Cardiac septum (tissue), 1 donor: ENCODE measurements at regions not wholly inside any gene's neighbourhood (a gene's known extent, or its start where the extent isn't known, plus 50 kb on each side); places are given as distances from the start of the nearest gene placed in this dataset.
A peak's percentile ranks its signal among the peaks of the same experiment; 100 is the strongest.
"Not testable (repeated sequence)": the region's sequence is repeated elsewhere in the genome, so short reads cannot be mapped to it uniquely, and the experiment has no call there.

ENCODE experiments used
- DNase-seq: peaks from one replicate; pipeline ENCODE4 v3.0.0-alpha.2; 2020; ENCODE audit warnings: low spot score
- intact Hi-C: fragments of 100-400 bp; cut with DNase I; formaldehyde crosslinking; loops from one replicate; pipeline ENCODE4 v1.14.0; 2022
- donor health status: DM: no; HTN: no; CAD: no.

DNA sequence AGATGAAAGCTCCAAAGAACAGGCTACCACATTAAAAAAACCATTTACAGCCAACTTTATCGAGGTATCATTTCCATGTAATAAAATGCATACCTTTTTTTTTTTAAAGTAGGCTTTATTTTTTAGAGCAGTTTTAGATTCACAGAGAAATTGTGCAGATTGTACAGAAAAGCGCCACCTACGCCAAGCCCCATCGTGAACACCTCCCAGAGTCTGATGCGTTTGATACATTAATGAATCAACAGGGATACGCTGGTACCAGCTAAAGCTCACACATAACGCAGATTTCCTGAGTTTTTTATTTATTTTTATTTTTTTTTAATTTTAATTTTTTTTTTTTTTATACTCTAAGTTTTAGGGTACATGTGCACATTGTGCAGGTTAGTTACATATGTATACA, 129.9 kb downstream of the KIF26A start:
- no peak for DNase-seq
- intact Hi-C loops = no loop called here

DNA sequence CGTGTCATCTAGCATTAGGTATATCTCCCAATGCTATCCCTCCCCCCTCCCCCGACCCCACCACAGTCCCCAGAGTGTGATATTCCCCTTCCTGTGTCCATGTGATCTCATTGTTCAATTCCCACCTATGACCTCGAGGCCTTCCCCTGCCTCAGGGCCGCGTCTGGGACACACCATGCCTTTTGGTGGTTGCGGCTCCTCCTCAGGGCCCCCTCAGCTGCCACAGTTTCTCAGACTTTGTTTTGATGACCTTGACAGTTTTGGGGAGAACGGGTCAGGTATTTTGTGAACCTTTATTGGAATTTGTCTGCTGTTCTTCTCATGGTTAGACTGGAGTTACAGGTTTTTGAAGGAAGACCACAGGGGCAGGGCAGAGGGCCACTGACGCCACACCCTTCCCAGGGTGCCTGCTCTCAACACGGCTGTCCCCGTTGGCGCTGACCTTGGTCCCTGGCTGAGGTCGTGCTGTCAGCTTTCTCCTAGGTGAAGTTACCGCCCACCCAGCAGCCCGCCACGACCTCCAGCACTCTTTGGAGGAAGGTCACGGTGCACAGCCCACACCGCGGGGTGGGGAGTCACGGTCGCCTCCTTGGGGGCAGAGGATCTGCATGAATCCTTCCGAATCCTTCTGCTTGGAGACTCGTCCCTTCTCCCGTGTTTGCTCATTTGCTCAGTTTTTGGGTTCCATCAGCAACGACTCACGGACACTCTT, 130.5 kb downstream of the KIF26A start:
- intact Hi-C loops = no loop called here
- DNase-seq = peak; percentile 70

DNA sequence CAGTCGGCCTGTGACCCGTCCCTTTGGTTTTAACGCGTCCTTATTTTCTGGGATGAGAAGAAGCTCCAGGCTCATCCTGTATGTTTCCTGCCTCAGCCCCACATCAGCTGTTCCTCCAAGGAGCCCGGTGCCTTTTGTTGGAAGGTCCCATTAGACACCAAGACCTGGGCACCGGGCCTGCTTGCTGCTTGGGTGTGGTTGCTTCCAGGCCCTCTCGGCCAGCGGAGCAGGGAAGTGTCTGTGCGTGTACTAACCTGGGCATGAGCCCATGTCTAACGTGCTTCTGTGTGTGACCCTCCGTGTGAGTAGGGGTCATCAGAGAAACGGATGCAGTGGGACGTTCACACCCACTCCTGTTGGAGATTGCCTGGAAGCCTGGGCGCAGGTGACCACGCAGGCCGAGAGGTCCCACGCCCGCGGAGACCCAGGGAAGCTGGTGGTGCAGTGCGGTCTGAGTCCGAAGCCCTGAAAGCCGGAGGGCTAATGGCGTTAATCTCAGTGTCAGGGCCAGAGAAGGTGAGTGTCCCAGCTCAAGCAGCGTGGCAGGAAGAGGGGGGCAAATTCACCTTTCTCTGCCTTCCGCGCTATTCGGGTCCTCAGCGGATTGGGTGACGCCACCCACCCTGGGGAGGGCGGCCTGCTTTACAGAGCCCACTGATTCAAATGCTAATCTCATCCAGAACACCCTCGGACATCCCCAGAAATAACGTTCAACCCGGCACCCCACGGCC, 131.3 kb downstream of the KIF26A start:
- DNase-seq = peak; percentile 46
- intact Hi-C loops = not testable (repeated sequence)

DNA sequence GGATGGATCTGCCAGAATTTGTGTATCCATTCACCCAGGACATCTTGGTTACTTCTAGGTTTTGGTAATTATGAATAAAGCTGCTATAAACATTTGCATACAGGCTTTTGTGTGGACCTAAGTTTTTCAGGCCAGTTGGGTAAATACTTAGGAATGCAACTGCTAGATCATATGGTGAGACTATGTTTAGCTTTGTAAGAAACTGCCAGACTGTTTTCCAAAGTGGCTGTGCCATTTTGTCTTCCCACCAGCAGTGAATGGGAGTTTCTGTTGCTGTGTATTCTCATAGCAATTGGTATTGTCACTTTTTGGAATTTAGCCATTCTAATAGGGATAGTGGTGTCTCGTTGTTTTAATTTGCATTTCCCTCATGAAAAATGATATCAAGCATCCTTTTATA, 133.0 kb downstream of the KIF26A start:
- DNase-seq = no peak
- intact Hi-C loops = no loop called here

DNA sequence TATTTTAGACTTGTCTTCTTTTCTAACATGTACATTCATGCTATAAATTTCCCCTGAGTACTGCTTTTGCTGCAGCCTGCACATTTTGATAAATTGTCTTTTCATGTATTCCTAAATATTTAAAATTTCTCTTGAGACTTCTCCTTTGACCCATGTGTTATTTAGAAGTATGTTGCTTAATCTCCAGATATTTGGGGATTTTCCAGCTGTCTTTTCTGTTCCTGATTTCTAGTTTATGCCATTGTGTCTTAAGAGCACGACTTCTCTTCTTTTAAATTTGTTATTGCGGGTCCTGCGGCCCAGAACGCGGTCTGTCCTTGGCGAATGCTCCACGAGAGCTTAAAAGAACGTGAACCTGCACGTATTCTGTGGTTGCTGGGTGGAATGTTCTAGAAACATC, 136.4 kb downstream of the KIF26A start:
- intact Hi-C loops = no loop called here
- peak; percentile 17 for DNase-seq

DNA sequence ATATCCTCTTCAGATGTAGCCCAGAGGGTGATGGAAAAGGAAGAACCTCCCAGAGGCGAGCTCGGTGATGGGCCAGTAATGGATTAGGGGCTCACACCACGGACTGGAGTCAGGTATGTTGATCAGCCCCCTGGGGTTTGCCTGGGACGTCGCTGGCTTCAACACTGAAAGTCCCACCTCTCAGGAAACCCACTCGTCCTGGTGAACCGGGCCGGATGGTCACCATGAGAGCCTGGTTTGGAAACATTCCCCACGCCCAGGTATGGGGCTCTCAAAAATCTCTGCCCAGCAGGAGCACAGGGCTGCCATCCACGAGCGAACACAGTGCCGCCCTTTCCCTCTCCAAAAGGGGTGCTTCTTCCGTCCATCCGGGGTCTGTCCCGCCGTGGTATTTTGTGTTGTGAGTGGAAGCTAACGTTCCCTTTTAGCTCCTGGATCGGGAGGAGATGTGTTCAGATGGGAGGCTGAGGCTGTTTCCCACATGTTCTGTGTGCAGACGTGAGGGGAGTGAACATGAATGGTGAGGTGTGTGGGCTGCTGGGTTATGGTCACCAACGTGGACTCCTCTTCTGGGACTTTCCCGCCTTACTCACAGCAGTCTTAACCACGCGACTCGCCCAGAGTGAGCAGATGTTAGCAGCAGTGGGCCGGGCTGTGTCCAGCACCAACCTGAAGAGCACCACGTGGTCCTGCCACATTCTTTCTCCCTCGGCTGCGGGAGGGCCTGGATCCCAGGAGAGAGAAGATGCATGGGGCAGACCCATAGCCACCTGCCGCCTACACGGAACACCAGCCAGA, 139.2 kb downstream of the KIF26A start:
- intact Hi-C loops = no loop called here
- DNase-seq = peak; percentile 54

DNA sequence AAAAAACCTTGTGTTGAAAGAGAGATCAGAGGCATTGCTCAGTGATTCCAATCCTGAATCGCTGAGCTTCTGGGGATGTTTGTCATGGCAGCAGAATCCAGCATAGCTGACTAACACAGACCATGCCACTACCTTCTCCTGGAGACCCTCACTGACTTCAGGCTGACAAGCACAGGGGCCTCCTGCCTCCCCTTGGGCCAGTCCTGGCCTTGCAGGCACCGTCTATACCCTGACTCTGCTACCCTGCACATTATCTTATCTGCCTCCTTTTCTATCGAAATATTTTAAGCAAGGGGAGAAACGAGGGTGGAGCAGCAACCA, 139.8 kb downstream of the KIF26A start:
- intact Hi-C loops = no loop called here
- peak; percentile 50 for DNase-seq

DNA sequence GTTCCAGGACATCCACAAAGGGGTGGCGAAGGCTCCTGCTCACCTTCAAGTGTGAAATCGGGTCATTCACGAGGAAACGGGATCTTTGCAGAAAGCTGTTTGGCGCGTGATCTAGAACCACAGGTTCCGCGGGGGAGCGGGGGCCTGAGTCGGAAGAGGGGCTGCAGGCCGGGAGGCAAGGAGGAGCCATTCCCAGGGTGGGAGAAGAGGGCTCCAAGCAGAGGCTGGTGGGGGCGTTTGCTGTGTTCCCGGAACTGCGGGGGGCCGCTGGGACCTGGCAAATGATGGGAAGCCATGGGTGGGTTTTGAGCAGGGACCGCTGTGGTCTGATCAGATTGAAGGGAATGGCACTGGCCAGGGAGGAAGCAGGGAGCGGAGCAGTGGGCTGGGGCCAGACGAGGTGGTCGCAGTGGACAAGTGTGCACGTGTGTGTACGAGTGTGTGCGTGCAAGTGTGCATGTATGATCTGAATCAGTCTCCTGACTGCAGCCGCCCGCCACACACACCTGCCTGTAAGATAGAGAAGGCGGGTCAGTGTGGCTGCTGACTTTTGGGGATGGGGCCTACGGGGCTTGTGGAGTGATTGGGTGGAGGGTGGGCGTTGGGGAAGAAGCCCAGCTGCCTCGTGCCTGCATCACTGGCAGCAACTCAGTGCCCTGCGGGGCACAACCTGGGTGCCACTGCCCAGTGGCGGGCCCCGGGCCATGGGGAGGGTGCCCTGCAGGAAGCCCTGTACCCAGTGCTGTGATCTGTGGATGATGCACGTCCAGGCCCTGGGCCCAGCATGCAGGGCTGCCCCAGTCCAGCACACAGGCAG, 141.9 kb downstream of the KIF26A start:
- DNase-seq = peak; percentile 56
- intact Hi-C loops = no loop called here

DNA sequence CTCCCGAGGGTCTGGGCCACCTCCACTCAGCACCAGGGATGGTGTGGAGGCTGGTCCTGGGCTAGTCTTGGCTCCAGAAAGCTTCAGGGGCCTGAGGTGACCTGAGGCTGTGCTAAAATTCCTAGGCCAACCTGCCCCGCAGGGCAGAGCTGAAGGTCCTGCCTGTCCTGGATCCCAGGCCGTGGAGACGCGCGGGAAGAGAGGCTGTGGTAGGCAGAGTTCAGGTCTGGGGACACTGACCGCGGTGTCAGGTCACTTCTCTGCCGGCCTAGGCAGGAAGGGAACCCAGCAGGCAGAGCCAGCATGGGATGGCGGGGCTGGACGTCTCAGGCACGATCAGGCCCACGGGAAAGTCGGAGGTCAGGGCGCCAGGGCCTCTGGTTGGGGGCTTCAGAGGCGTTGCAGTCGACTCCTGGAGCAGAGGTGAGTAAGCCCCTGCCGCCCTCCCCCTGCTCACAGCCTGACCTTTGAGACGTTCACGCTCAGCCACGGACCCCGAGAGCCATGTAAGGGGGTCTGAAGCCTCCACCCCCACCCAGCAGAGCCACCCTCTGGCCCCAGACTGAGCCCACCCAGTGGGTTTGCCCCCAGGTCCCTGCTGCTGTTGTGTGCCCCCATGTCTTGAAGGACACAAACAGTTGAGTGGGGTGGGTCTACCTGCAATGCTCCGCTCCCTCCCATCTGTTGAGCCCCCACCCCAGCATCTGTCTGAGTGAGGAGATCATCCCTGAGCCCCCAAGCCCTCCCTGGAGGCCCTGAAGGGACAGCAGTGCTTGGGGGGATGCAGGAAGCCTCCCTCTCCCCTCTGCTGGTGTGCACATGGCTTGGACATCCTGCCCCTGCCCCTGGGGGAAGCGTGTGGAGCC, 142.7 kb downstream of the KIF26A start:
- peak; percentile 47 for DNase-seq
- intact Hi-C loops = no loop called here

DNA sequence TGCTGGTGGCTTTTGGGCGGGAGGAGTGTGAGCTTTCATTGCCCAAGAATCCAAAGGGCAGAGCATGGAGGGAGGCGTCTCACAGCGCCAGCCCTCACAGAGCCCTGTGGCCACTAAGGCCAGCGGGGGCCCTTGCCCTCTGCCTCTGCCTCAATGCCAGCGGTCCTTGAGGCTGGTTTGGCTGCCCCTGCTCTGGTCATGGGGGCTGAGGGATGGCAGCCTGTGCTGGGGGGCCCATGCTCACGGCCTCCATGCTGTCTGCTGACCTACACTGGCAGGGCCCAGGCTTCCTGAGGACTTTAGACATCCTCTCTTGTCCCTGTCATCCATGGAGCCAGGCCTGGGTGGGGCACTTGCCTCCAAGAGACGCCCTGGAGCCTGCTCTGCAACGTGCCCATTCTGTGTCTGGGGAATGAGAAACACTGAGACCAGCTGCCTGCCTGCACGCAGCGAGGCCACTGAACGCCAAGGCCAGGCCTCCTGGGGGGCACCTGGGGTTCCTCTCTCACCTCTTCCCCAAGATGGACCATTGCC, 143.4 kb downstream of the KIF26A start:
- intact Hi-C loops = no loop called here
- DNase-seq = peak; percentile 63

DNA sequence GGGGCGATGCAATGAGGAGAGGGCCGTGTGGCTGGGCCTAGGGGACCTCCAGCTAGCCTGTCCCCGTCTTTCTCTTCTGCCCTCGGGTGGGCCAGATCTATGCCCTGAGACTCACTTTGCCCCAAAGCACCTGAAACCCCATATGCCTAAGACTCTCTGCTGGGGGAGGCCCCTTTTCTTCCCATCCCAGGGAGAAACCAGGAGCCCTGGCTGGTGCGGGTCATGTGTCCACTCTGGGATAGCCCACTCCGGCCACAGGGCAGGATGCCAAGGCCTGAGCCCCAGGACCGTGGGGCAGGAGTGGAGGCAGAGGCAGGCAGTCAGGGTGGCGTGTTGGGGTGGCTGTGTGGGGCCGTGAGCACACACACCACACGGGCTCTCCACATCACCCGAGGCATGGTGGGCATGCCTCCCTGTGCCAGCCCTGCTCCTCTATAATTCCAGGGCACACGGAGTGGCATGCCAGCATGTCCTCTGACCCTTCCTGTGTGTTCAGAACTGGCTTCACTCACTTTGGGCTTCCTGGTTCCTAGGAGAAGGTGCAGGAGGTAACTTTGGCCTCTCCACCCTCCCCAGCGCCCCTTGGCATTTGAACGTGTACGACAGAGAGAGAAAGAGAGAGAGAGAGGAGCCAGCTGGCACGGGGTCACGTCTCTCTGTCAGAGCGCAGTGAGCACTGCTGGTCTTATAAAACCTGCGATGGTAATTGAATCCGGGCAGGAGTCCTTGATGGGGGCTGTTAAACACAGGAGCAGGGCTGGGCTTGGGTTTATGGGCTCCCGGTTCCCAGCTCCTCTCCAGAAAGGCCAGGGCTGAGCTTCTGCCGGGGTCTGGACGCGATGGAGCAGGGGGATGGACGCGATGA, 144.2 kb downstream of the KIF26A start:
- intact Hi-C loops = no loop called here
- DNase-seq = peak; percentile 53

DNA sequence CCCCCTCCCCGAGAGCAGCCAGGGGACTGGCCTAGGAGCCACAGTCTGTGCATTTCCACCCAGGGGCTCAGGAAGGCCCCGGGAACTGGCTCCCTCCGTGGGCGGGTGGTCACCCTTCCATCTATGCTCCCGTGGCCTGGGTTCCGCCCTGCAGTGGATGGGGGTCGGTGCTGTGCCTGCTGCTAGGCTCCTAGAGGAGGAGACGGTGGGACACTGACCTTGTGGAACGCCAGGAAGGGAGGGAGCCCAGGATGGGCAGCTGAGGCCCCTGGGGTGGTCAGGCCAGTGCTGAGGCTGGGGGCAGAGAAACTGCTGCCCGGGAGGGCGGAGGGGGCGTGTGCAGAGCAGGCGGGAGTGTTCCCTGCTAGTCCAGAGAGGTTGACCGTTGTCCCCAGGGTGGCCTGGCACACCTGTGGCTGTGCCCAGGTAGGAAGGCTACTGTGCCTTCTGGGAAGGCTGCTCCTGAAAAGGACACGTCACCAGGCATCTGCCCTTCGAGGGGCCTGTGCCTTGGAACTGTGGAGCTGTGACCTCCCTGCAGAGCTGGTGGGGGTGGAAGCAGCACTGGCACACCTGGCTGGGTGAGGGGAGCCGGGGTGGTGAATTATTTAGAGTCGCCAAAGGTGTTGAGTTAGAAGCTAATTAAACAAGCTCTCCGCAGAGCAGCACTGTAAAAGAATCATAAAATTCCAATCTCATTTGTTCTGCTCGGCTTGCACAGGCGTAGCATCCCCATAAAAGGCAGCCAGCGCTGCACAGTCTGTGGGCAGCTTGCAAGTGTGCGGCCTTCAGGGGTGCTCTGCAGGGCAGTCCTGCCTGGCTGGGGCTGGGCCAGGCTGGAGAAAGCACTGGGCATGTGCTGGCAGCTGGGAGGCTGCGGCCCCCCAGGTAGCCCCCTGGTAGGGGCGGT, 145.1 kb downstream of the KIF26A start:
- intact Hi-C loops = no loop called here

DNA sequence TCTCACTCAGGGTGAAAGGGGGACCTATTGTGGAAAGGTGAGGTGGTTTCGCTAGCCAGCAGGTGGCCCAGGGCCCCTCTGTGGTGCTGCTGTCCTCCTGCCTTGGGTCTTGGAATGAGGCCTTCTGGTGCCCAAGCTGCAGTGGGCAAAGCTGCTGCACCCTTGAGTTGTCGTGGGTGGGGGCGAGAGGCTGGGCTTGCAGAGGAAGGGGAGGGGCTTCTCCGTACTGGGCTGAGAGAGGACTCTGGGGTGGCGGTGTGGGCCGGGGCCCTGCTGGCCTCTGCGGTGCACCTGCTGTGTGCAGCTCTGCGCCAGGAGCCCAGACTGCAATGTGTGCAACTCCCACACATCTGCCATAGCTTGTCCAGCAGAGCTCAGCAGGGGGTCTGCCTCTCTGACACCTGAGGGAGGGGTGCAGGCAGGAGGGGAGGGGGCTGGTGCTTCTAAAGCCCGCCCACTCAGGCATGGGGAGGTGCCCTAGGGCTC, 145.8 kb downstream of the KIF26A start:
- intact Hi-C loops = no loop called here
- peak; percentile 59 for DNase-seq

More for the DNA sequence above, 145.1 kb downstream of the KIF26A start:
- peak; percentile 59 for DNase-seq

DNA sequence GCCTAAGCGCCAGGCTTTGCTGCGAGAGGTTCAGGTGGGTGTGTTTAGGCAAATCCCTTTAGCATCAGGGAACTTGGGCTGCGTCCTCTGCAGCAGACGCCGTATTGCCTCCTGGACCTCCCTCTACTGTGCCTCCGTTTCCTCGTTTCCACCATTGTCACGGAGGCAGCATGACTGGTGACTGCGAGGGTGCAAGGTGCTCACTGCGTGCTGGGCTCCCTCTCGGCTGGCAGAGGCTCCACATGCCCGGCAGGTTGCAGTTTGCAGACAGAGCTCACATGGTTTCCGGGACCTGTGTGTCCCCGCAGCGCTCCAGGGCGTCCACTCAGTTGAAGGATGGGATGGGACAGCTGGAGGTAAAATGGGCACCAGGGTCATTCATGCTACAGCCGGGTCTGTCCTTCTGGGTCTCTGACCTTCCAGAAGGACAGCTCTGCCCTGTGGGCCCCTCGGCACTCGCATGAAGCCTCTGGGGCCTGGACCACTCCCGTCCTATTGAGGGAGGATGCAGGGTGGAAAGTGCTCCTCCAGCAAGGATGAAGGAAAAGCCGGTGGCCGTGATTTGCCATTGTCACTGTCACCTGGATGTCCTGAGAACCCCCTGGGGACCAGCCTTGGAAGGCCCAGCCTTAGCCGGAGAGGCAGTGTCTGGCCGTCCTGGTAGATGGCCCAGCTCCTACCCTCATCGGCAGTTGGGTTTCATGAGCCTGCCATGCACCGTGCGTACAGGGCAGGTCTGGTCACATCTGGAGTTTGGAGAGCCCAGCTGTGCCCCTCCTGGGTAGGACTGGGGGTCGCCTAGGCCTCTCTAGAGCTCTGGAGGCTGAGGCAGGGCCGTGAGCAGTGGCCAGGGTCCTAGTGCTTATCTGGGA, 146.5 kb downstream of the KIF26A start:
- DNase-seq = peak; percentile 68
- intact Hi-C loops = no loop called here

DNA sequence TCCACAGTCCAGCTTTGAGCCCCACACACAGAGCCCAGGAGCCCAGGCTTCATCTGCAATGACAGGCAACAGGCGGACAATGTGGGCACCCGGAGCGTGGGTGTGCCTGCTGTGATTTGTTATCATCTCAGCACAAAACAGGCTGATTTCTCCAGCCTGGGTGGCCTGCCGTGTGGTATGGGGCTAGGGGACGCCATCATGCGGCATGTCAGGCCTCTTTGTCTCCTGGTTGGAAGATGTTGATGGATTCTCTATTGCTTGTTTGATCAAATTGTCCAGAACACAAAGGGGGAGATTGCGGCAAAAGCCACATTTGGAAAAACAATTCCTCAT, 147.1 kb downstream of the KIF26A start:
- no peak for DNase-seq
- intact Hi-C loops = no loop called here

DNA sequence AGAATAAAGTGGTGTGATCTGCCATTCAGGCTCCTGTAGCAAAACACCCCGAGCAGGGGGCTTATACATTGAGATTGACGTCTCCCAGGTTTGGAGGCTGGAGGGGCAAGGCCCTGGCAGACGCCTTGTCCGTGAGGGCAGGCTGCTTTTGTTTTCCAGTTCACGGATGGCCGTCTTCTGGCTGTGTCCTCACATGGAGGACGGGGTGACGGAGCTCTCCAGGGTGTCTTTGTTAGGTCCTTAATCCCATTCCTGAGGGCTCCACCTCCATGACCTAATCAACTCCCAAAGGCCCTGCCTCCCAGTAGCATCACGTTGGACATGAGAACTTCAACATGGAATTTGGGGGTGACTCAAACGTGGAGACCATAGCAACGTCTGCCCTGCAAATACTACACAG, 147.7 kb downstream of the KIF26A start:
- DNase-seq = peak; percentile 55
- intact Hi-C loops = no loop called here
